CD4-positive, alpha-beta T cell (primary cell): ENCODE measurements at regions not wholly inside any gene's neighbourhood (a gene's known extent, or its start where the extent isn't known, plus 50 kb on each side); places are given as distances from the start of the nearest gene placed in this dataset.

Source experiments
- ATAC-seq: fragments of 200-7000 bp; cut with Tn5 transposase; one replicate; pipeline ENCODE4 v1.10.0; 2022; ENCODE audit warnings: mild to moderate bottlenecking; ENCODE audit not compliant: poor library complexity
- CTCF ChIA-PET: fragments of 350-600 bp; sonication (Branson Sonifier 250); formaldehyde crosslinking; loops from one replicate; lab custom pipeline; 2021; ENCODE audit warnings: antibody characterized with exemption, inconsistent platforms; lab: Charles Lee
- POLR2A ChIA-PET: fragments of 350-600 bp; sonication (Branson Sonifier 250); formaldehyde crosslinking; loops from one replicate; lab custom pipeline; 2021; ENCODE audit warnings: antibody characterized with exemption, inconsistent platforms; lab: Charles Lee
- DNase-seq, 14 experiments: peaks; one replicate each; pipeline ENCODE4 v3.0.0-alpha.2; 2013 to 2020; ENCODE audit warnings: mixed read lengths in 2 of 14
- H3K27ac ChIP-seq, 2 donors: one replicate each; pipeline versions ENCODE4 v1.5.1 to v1.7.0; 2013; ENCODE audit warnings: low read length in 2 of 2, low read depth in 1 of 2, mild to moderate bottlenecking in 1 of 2
- H3K27me3 ChIP-seq, 2 experiments: 1 replicate in 1 of 2; 2 replicates in 1 of 2; pipeline versions ENCODE4 v1.6.1 to v1.7.0; 2013; ENCODE audit warnings: low read length in 2 of 2, control low read depth in 1 of 2, mild to moderate bottlenecking in 1 of 2, moderate library complexity in 1 of 2; ENCODE audit not compliant: insufficient read depth in 2 of 2, control insufficient read depth in 1 of 2
- H3K36me3 ChIP-seq: one replicate; pipeline ENCODE4 v1.6.1; 2013; ENCODE audit warnings: low read length, control low read depth; ENCODE audit not compliant: insufficient read depth
- H3K4me1 ChIP-seq: one replicate; pipeline ENCODE4 v1.6.1; 2013; ENCODE audit warnings: low read length, control low read depth; ENCODE audit not compliant: insufficient read depth
- H3K4me3 ChIP-seq: one replicate; pipeline ENCODE4 v1.5.1; 2013; ENCODE audit warnings: mild to moderate bottlenecking, low read length, moderate library complexity
- H3K9me3 ChIP-seq, 2 experiments: 1 replicate in 1 of 2; 2 replicates in 1 of 2; pipeline versions ENCODE4 v1.6.1 to v1.7.0; 2013; ENCODE audit warnings: low read length in 2 of 2, mild to moderate bottlenecking in 2 of 2, control low read depth in 1 of 2, moderate library complexity in 1 of 2; ENCODE audit not compliant: control insufficient read depth in 1 of 2, insufficient read depth in 1 of 2
- H3K27ac Mint-ChIP-seq: one replicate; pipeline ENCODE4 v1.8.0; 2020; ENCODE audit warnings: mixed read lengths
- H3K27me3 Mint-ChIP-seq: one replicate; pipeline ENCODE4 v1.8.0; 2021; ENCODE audit warnings: mixed read lengths
- H3K36me3 Mint-ChIP-seq: one replicate; pipeline ENCODE4 v1.8.0; 2021; ENCODE audit warnings: low read depth, mixed read lengths
- H3K4me1 Mint-ChIP-seq: one replicate; pipeline ENCODE4 v1.8.0; 2021; ENCODE audit warnings: low read depth, mixed read lengths
- H3K4me3 Mint-ChIP-seq: one replicate; pipeline ENCODE4 v1.8.0; 2020; ENCODE audit warnings: mild to moderate bottlenecking, mixed read lengths
- H3K9me3 Mint-ChIP-seq: one replicate; pipeline ENCODE4 v1.8.0; 2020; ENCODE audit warnings: mixed read lengths
- CTCF ChIP-seq: fragments of 200-600 bp; IDR thresholded peaks from one replicate; pipeline ENCODE4 v1.8.0; 2022; ENCODE audit warnings: antibody characterized with exemption, mild to moderate bottlenecking
- intact Hi-C, 2 experiments: fragments of 100-400 bp; cut with DNase I in 1 of 2; cut with micrococcal nuclease in 1 of 2; formaldehyde crosslinking; loops; one replicate each; pipeline versions ENCODE4 v1.15.1 to v1.9.0; 2023 to 2025; cut with DNase I, micrococcal nuclease

- ATAC-seq (no peak), DNase-seq (no peak)
- ChIA-PET CTCF (no interaction called here), POLR2A (no interaction called here)
- no peaks in the 10 kb centered on the region for H3K36me3 ChIP-seq
- H3K4me1 ChIP-seq = no peaks in the 10 kb centered on the region
- H3K9me3 Mint-ChIP-seq = peaks cover 8% of the 10 kb centered on the region
- no peak overlapping the region for H3K4me3 ChIP-seq
- no peak overlapping the region for H3K27ac ChIP-seq
- H3K4me3 Mint-ChIP-seq = no peak overlapping the region
- peaks cover 3 to 9% of the 10 kb centered on the region in 2 experiments for H3K9me3 ChIP-seq
- intact Hi-C loops = no loop called here
- H3K36me3 Mint-ChIP-seq = no peaks in the 10 kb centered on the region
- no peak overlapping the region for H3K27ac Mint-ChIP-seq
- no peaks in the 10 kb centered on the region for H3K4me1 Mint-ChIP-seq
- H3K27me3 Mint-ChIP-seq = no peaks in the 10 kb centered on the region
- no peak for TF ChIP-seq CTCF
- no peaks in the 10 kb centered on the region for H3K27me3 ChIP-seq
Measured at GRCh38 chr1:238833919-238834318, 552.4 kb upstream of the CHRM3 start.

GRCh38 chr1:238832106-238832505, 554.3 kb upstream of the CHRM3 start:
- H3K4me3 ChIP-seq = no peak overlapping the region
- Mint-ChIP-seq H3K27me3 (no peaks in the 10 kb centered on the region), H3K9me3 (peaks cover 10% of the 10 kb centered on the region), H3K27ac (no peak overlapping the region), H3K4me1 (no peaks in the 10 kb centered on the region), H3K4me3 (no peak overlapping the region), H3K36me3 (no peaks in the 10 kb centered on the region)
- peaks cover 3 to 9% of the 10 kb centered on the region in 2 experiments for H3K9me3 ChIP-seq
- no peaks in the 10 kb centered on the region for H3K27me3 ChIP-seq
- ChIA-PET POLR2A (no interaction called here), CTCF (no interaction called here)
- no peaks in the 10 kb centered on the region for H3K36me3 ChIP-seq
- intact Hi-C loops = no loop called here
- ATAC-seq (no peak), DNase-seq (no peak)
- H3K27ac ChIP-seq = no peak overlapping the region
- H3K4me1 ChIP-seq = no peaks in the 10 kb centered on the region
- no peak for TF ChIP-seq CTCF

GRCh38 chr1:238830036-238830611, 556.2 kb upstream of the CHRM3 start:
- Mint-ChIP-seq H3K27ac (no peak overlapping the region), H3K27me3 (no peaks in the 10 kb centered on the region), H3K4me3 (no peak overlapping the region), H3K36me3 (no peaks in the 10 kb centered on the region), H3K9me3 (peaks cover 8% of the 10 kb centered on the region), H3K4me1 (no peaks in the 10 kb centered on the region)
- ChIA-PET POLR2A (no interaction called here), CTCF (no interaction called here)
- DNase-seq = no peak
- intact Hi-C loops = no loop called here
- Histone ChIP-seq H3K4me3 (no peak overlapping the region), H3K27ac (no peak overlapping the region), H3K4me1 (no peaks in the 10 kb centered on the region), H3K27me3 (no peaks in the 10 kb centered on the region), H3K9me3 (peaks cover 3 to 9% of the 10 kb centered on the region in 2 experiments), H3K36me3 (no peaks in the 10 kb centered on the region)
- ATAC-seq = no peak
- TF ChIP-seq CTCF = no peak
